Vagina (tissue), 2 donors: ENCODE measurements at regions not wholly inside any gene's neighbourhood (a gene's known extent, or its start where the extent isn't known, plus 50 kb on each side); places are given as distances from the start of the nearest gene placed in this dataset.

Experiments
- DNase-seq, 2 donors: peaks; one replicate each; pipeline ENCODE4 v3.0.0-alpha.2; 2017; ENCODE audit errors: extremely low spot score in 2 of 2
- H3K27ac ChIP-seq: fragments of 200-600 bp; sonication (generic); one replicate; pipeline ENCODE4 v1.5.1; 2019
- H3K27me3 ChIP-seq: fragments of 200-600 bp; sonication (generic); one replicate; pipeline ENCODE4 v1.5.1; 2019
- H3K36me3 ChIP-seq, 2 donors: fragments of 200-600 bp; sonication (generic); one replicate each; pipeline ENCODE4 v1.5.1; 2017 to 2019
- H3K4me1 ChIP-seq: fragments of 200-600 bp; sonication (generic); one replicate; pipeline ENCODE4 v1.5.1; 2019
- H3K4me3 ChIP-seq, 2 donors: fragments of 200-600 bp; sonication (generic); 1 replicate in 1 of 2; 2 replicates in 1 of 2; pipeline ENCODE4 v1.5.1; 2016 to 2019
- H3K9me3 ChIP-seq: fragments of 200-600 bp; sonication (generic); one replicate; pipeline ENCODE4 v1.5.1; 2019
- CTCF ChIP-seq, 3 experiments: fragments of 450-650 bp in 2 of 3; fragments of 200-600 bp in 1 of 3; sonication (generic) in 1 of 3; IDR thresholded peaks; one replicate each; pipeline ENCODE4 v1.5.1; 2017 to 2019; ENCODE audit warnings: antibody characterized with exemption in 3 of 3, mild to moderate bottlenecking in 2 of 3, moderate library complexity in 2 of 3
- POLR2A ChIP-seq, 2 donors: fragments of 450-650 bp; IDR thresholded peaks; one replicate each; pipeline ENCODE4 v1.6.1; 2017; ENCODE audit warnings: antibody characterized with exemption in 2 of 2, mild to moderate bottlenecking in 2 of 2, moderate library complexity in 2 of 2
- POLR2AphosphoS5 ChIP-seq, 2 donors: sonication (generic); formaldehyde crosslinking; IDR thresholded peaks; one replicate each; pipeline ENCODE4 v1.9.0; 2017; ENCODE audit warnings: antibody characterized with exemption in 2 of 2, mild to moderate bottlenecking in 2 of 2, low read depth in 1 of 2; ENCODE audit not compliant: insufficient read depth in 1 of 2
- intact Hi-C: fragments of 100-400 bp; cut with DNase I; formaldehyde crosslinking; loops from one replicate; pipeline ENCODE4 v1.15.1; 2023

GRCh38 chr14:86050757-86051156, 520.8 kb downstream of the FLRT2 start:
- no peaks in the 10 kb centered on the region for H3K4me1 ChIP-seq
- intact Hi-C loops = no loop called here
- TF ChIP-seq POLR2A (IDR thresholded peaks at IDR 0.05) (no peak), POLR2AphosphoS5 (IDR thresholded peaks at IDR 0.05; ENCODE audit: insufficient read depth in 1 of 2, low read depth in 1 of 2) (no peak), CTCF (IDR thresholded peaks at IDR 0.05) (no peak)
- no peaks in the 10 kb centered on the region for H3K9me3 ChIP-seq
- no peak overlapping the region for H3K27ac ChIP-seq
- no peak for DNase-seq
- no peaks in the 10 kb centered on the region for H3K27me3 ChIP-seq
- H3K36me3 ChIP-seq = no peaks in the 10 kb centered on the region
- no peak overlapping the region for H3K4me3 ChIP-seq

GRCh38 chr14:86050072-86050683, 520.2 kb downstream of the FLRT2 start:
- no peaks in the 10 kb centered on the region for H3K36me3 ChIP-seq
- no peaks in the 10 kb centered on the region for H3K9me3 ChIP-seq
- DNase-seq = no peak
- H3K27me3 ChIP-seq = no peaks in the 10 kb centered on the region
- intact Hi-C loops = no loop called here
- H3K4me1 ChIP-seq = no peaks in the 10 kb centered on the region
- no peak overlapping the region for H3K4me3 ChIP-seq
- no peak overlapping the region for H3K27ac ChIP-seq
- TF ChIP-seq POLR2A (IDR thresholded peaks at IDR 0.05) (no peak), CTCF (IDR thresholded peaks at IDR 0.05) (no peak), POLR2AphosphoS5 (IDR thresholded peaks at IDR 0.05; ENCODE audit: insufficient read depth in 1 of 2, low read depth in 1 of 2) (no peak)

GRCh38 chr14:86039176-86039575, 509.2 kb downstream of the FLRT2 start:
- H3K9me3 ChIP-seq = no peaks in the 10 kb centered on the region
- no peak for TF ChIP-seq POLR2A (IDR thresholded peaks at IDR 0.05)
- TF ChIP-seq CTCF (IDR thresholded peaks at IDR 0.05) = no peak
- no peak for TF ChIP-seq POLR2AphosphoS5 (IDR thresholded peaks at IDR 0.05; ENCODE audit: insufficient read depth in 1 of 2, low read depth in 1 of 2)
- intact Hi-C loops = no loop called here
- no peak for DNase-seq
- no peaks in the 10 kb centered on the region for H3K36me3 ChIP-seq
- H3K27me3 ChIP-seq = no peaks in the 10 kb centered on the region
- H3K4me3 ChIP-seq = no peak overlapping the region
- no peaks in the 10 kb centered on the region for H3K4me1 ChIP-seq
- H3K27ac ChIP-seq = no peak overlapping the region

GRCh38 chr14:86038387-86039042, 508.6 kb downstream of the FLRT2 start:
- intact Hi-C loops = no loop called here
- Histone ChIP-seq H3K9me3 (no peaks in the 10 kb centered on the region), H3K27ac (no peak overlapping the region), H3K4me3 (no peak overlapping the region), H3K27me3 (no peaks in the 10 kb centered on the region), H3K4me1 (no peaks in the 10 kb centered on the region), H3K36me3 (no peaks in the 10 kb centered on the region)
- TF ChIP-seq CTCF (IDR thresholded peaks at IDR 0.05) (no peak), POLR2A (IDR thresholded peaks at IDR 0.05) (no peak), POLR2AphosphoS5 (IDR thresholded peaks at IDR 0.05; ENCODE audit: insufficient read depth in 1 of 2, low read depth in 1 of 2) (no peak)
- DNase-seq = no peak

DNA sequence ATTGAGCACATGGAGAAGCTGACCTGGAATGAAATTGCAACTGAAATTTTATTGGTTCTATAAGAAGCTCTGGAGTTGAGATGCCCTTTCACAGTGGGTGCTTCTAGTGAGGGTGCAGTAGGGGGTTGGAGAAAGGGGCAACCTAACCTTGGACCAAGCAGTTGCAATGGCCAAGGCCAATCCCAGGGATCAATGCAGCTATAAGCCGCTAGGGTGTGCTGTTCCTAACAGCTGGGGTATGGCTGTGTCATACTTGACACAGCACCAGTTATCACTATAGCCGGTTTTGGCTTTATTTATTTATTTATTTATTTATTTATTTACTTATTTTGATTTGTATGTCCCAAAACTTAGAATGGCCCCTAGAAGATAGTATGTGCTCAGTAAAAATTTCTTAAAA, 505.9 kb downstream of the FLRT2 start:
- intact Hi-C loops = no loop called here
- no peaks in the 10 kb centered on the region for H3K4me1 ChIP-seq
- H3K36me3 ChIP-seq = no peaks in the 10 kb centered on the region
- no peak overlapping the region for H3K27ac ChIP-seq
- no peak for DNase-seq
- no peak overlapping the region for H3K4me3 ChIP-seq
- H3K27me3 ChIP-seq = no peaks in the 10 kb centered on the region
- TF ChIP-seq POLR2AphosphoS5 (IDR thresholded peaks at IDR 0.05; ENCODE audit: insufficient read depth in 1 of 2, low read depth in 1 of 2) = no peak
- TF ChIP-seq CTCF (IDR thresholded peaks at IDR 0.05) = no peak
- no peak for TF ChIP-seq POLR2A (IDR thresholded peaks at IDR 0.05)
- no peaks in the 10 kb centered on the region for H3K9me3 ChIP-seq
